CD4-positive, alpha-beta T cell treated with Interleukin-17A for 4 hours (primary cell): ENCODE measurements at regions not wholly inside any gene's neighbourhood (a gene's known extent, or its start where the extent isn't known, plus 50 kb on each side); places are given as distances from the start of the nearest gene placed in this dataset.
"Not testable (repeated sequence)": the region's sequence is repeated elsewhere in the genome, so short reads cannot be mapped to it uniquely, and the experiment has no call there.

Experiments used
- DNase-seq: peaks from one replicate; pipeline ENCODE4 v3.0.0-alpha.2; 2020; ENCODE audit warnings: mixed read lengths

DNA sequence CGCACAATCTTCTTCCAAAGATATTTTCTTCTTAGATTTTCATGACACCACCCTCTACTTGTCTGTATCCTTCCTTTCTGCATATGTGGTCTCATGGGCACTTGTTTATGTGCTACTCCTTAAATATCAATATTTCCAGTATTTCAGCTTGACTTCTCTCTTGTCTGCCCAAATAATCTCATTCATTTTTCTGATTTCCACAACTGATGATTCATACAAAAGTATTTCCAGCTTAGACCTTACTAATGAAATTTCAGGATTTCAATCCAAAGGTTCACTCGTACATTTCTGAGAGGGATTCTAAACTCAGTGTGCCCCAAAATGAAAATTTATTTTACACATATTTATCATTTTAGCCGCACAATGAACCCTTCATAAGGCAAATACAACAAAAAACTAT lies 928.9 kb upstream of the C9orf72 start:
- no peak for DNase-seq

- DNase-seq, result no peak
Observed at GRCh38 chr9:28502741-28503140, 929.5 kb upstream of the C9orf72 start.

- DNase-seq, result no peak
Observed at GRCh38 chr9:28503573-28503972, 930.3 kb upstream of the C9orf72 start.

- DNase-seq, result no peak
Observed at GRCh38 chr9:28518439-28518838, 945.2 kb upstream of the C9orf72 start.

GRCh38 chr9:28524309-28524708 lies 951.0 kb upstream of the C9orf72 start:
- not testable (repeated sequence) for DNase-seq

GRCh38 chr9:28528049-28528448 lies 954.8 kb upstream of the C9orf72 start:
- DNase-seq, result no peak

DNA sequence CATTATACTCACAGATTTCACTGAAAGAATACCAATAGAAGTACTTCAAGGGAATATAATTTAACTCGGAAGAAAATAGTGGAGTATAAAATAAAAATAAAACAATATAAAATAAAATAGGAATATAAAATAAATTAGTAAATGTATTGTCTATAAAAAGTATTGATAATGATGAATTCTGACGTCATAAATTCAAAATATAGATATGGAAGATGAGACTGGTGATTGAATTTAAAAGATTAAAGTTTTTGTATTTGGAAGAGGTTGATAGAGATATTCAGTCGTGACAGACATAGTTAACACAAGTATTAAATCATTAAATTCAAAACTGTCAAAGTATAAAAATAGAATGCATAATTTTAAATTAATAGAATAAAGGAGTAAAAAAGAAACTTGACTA lies 964.9 kb upstream of the C9orf72 start:
- no peak for DNase-seq

DNA sequence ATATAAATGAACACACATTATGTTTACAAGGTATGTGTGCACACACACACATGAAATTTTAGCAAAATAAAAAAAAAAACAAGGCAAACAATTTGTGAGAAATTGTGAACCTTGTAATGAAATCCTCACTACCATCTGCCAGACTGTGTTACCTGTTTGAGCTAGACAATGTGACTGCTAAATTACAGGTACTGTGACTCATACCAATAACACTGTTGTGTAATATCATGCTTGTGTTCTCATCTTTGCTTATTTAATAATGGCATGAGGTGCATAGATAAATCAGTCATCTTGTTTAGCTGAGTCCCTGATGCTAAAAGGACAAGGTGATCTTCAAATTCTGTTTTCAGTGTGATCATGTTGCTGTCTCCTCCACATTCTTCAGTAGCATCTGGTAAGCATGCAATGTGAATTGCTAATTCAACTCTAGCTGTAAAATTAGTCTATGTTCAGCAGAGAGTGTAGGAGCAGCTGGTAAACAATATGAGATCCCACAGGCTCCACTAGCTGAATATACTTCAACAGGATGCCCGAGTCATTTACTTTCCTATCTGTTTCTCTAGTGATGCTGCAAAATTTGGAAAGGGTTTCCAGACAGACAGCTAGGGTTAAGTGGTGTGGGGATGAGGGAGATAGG lies 966.3 kb upstream of the C9orf72 start:
- DNase-seq, result no peak

GRCh38 chr9:28542928-28543327 lies 969.6 kb upstream of the C9orf72 start:
- no peak for DNase-seq

- DNase-seq, result no peak
Observed at GRCh38 chr9:28547527-28547926, 974.2 kb upstream of the C9orf72 start.

- DNase-seq, result no peak
Observed at GRCh38 chr9:28563291-28563934, 990.1 kb upstream of the C9orf72 start.

- no peak for DNase-seq
Observed at GRCh38 chr9:28583832-28584231, 1010.6 kb upstream of the C9orf72 start.

DNA sequence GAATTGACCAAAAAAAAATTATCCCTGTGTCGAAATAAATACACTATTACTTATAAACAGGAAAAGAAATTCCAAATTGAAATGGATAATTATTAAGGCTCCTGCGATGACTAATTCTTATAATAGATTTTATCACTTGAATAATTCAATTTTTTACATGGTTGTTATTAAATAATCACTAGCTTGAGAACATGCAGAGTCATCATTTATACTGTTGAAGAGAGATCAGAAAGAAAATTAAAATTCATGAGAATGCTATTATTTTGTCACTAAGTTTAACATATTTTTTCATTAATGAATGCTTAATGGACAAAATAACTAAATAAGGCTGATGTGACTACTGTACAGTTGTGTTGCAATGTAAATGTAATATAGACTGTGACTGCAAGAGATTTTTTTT lies 1011.3 kb upstream of the C9orf72 start:
- DNase-seq, result no peak

GRCh38 chr9:28587052-28587451 lies 1013.8 kb upstream of the C9orf72 start:
- no peak for DNase-seq

GRCh38 chr9:28598408-28598807 lies 1025.1 kb upstream of the C9orf72 start:
- DNase-seq, result no peak

DNA sequence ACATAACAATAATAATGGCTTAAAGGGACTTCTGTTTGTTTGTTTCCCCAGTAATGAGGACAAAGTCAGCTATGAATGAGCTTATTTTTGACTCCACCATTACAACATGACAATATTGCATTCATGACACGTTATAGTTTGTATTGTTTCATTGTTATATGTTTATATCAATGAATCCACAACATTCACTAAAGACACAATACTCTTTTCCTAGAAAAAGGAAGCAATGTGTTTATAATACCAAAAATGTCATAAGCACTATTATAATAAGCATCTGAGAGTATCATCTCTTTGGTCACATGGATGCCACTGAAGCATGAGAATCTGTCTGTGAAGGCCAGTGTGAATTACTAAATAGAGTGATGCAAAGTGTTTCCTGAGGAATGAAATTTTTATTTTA lies 1026.9 kb upstream of the C9orf72 start:
- no peak for DNase-seq

- no peak for DNase-seq
Observed at GRCh38 chr9:28607843-28608242, 1034.6 kb upstream of the C9orf72 start.

- no peak for DNase-seq
Observed at GRCh38 chr9:28610339-28610738, 1037.1 kb upstream of the C9orf72 start.

DNA sequence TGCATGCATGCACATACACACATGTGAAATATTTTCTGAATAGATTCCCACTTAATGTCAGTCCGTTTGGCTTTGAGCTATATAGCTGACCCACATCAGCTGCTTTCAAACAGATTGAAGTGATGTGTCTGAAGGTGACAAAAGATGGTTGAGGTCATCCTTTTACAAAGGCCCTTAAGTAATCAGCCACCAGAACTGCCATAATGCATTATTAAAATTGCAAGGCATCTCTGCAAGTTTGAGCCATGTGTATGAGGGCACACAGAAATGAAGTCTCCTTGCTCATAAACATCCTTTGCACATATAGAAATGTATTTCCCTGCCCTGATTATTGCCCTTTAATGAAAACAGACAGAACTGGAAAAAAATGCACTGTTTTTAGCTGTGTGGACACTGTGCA lies 1043.0 kb upstream of the C9orf72 start:
- no peak for DNase-seq

DNA sequence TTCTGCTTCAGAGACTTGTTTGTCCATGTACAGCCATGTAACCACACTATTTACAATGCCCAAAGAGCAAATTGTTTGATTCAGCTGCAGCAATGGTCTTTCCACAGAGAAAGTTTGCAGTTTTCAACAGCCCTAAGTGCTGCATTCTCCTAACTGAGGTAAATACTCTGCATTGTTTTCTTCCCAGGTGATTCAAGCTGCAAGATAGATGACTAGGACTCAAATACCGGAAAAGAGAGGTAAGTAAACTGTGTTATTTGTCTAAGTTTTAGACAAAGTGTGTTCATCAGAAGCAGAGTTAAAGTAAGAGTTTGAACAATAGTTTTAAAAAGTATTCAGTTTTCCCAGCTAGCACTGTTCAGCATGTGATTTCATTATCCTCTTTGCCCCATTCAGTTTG lies 1046.7 kb upstream of the C9orf72 start:
- no peak for DNase-seq

DNA sequence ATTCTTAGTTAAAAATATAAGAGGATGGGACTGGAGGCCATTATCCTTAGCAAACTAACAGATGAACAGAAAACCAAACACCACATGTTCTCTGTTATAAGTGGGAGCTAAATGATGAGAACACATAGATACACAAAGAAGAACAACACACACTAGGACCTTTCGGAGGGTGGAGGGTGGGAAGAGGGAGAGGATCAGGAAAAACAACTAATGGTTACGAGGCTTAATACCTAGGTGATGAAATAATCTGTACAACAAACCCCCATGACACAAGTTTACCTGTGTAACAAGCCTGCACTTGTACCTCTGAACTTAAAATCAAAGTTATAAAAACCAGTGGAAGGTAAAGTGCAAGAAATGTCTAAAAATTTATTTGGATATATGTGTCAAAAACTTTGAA lies 1047.4 kb upstream of the C9orf72 start:
- DNase-seq, result no peak

GRCh38 chr9:28624771-28625170 lies 1051.5 kb upstream of the C9orf72 start:
- DNase-seq, result no peak

DNA sequence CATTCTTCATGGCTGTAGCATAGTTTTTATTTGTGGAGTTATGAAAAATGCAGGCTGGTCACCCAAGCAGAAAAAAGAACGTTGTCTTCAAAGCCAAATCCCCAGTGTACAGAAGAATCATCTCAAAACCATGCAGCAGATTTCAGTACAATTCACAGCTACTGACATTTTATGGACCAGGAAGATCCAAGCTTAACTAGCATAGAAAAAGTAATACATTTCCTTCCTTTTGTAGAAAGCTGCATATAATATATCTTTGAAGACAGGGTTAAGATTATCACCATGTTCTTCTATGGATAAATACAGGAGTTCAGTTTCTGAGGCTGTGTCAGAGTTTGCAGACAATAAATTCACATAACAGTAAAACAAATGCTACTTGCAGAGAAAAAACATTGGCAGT lies 1054.8 kb upstream of the C9orf72 start:
- no peak for DNase-seq

GRCh38 chr9:28648723-28649122 lies 1075.4 kb upstream of the C9orf72 start:
- no peak for DNase-seq

DNA sequence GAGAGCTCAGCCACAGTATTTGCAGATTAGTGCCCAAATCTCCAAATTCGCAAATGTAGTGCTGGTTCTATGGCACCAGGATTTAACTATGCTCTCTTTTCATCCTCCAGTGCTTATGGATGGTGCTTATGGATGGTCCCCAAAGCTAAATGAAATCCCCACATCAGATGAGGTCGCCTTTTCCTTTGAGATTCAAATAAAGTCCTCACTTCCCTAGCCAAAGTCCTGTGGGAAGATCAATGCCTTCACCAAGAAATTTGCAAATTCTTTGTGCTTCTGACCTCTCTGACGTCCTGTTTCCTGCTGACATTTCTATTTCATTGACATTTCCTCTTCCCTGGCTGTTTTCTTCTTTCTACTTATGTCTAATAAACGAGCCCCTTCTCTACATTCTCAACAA lies 1077.0 kb upstream of the C9orf72 start:
- DNase-seq, result no peak
